ENCODE measurements at regions not wholly inside any gene's neighbourhood (a gene's known extent, or its start where the extent isn't known, plus 50 kb on each side); places are given as distances from the start of the nearest gene placed in this dataset.
"Not testable (repeated sequence)": the region's sequence is repeated elsewhere in the genome, so short reads cannot be mapped to it uniquely, and the experiment has no call there.

DNA sequence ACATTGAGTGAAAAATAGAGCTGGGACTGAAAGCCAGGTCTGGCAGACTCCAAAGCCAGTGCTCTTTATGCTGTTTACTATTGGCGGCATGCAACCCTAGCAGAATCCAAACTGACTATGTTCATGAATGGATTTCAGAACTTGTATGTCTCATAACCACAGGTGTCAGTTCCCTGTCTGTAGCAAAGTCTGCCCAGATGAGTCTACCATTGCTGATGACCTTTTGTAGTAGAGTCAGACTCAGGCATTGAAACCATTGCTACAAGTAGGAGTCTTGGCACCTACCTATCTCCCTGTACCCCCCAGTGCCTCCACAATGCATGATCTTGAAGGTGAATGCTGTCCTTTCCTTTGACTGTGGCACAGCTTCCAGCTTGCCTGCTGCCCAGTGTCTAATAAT, 157.2 kb upstream of the ROPN1 start:
- H3K36me3 ChIP-seq (ENCODE audit: insufficient read depth, insufficient read length, low read length): no peaks in the 10 kb centered on the region
- no peaks in the 10 kb centered on the region for H3K4me1 ChIP-seq (ENCODE audit: insufficient read depth, insufficient read length)
- H3K4me3 ChIP-seq (ENCODE audit: insufficient read length, low read depth): no peak overlapping the region
- no peaks in the 10 kb centered on the region for H3K9me3 ChIP-seq (ENCODE audit: insufficient read depth, low read length)
- no peak for DNase-seq (ENCODE audit: low read depth, low spot score)
- no peak for TF ChIP-seq YY1 (IDR thresholded peaks at IDR 0.05; ENCODE audit: insufficient read depth, insufficient read length)
- no peak for TF ChIP-seq ZNF274 (IDR thresholded peaks at IDR 0.05; ENCODE audit: low read depth, low read length)
- no peak for TF ChIP-seq SUZ12 (IDR thresholded peaks at IDR 0.05; ENCODE audit: extremely low read depth, insufficient read depth, insufficient read length)
- no peak overlapping the region for H3K9ac ChIP-seq (ENCODE audit: insufficient read length, low read depth)
- H3K27me3 ChIP-seq (ENCODE audit: insufficient read depth, insufficient read length): no peaks in the 10 kb centered on the region

DNA sequence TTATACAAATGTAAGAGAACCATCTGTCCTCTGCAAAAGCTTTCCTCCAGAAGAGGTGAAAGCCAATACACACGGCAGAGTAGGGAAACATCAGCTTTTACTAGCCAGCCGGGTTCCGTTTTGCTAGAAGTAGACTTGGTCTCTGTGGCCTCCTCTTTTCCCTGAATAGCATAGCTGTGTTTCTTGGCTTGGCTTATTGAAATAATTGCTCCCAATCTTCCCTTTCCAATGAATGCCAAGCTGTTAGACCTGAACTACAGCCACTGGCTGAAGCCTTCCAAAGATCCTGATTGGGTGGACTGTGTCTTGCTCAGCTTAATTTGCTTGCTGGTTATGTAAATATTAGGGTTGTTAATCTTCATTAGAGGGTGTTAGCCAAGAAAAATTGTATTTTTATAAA, 157.8 kb upstream of the ROPN1 start:
- Histone ChIP-seq H3K27me3 (ENCODE audit: insufficient read depth, insufficient read length) (no peaks in the 10 kb centered on the region), H3K36me3 (ENCODE audit: insufficient read depth, insufficient read length, low read length) (no peaks in the 10 kb centered on the region), H3K9ac (ENCODE audit: insufficient read length, low read depth) (no peak overlapping the region), H3K4me1 (ENCODE audit: insufficient read depth, insufficient read length) (no peaks in the 10 kb centered on the region), H3K4me3 (ENCODE audit: insufficient read length, low read depth) (no peak overlapping the region), H3K9me3 (ENCODE audit: insufficient read depth, low read length) (no peaks in the 10 kb centered on the region)
- DNase-seq (ENCODE audit: low read depth, low spot score): no peak
- TF ChIP-seq YY1 (IDR thresholded peaks at IDR 0.05; ENCODE audit: insufficient read depth, insufficient read length) (no peak), ZNF274 (IDR thresholded peaks at IDR 0.05; ENCODE audit: low read depth, low read length) (no peak), SUZ12 (IDR thresholded peaks at IDR 0.05; ENCODE audit: extremely low read depth, insufficient read depth, insufficient read length) (no peak)

DNA sequence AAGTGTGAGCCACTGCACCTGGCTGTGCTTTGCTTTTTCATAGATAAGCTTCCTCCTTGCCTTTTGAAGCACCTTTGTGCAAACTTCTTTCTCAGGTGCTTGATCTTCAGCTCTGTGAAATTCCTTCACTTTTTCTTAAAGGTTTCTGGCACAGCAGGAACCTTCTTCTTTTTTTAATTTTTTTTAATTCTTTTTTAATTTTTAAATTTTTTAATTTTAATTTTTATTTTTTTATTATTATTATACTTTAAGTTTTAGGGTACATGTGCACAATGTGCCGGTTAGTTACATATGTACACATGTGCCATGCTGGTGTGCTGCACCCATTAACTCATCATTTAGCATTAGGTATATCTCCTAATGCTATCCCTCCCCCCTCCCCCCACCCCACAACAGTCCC, 161.0 kb upstream of the ROPN1 start:
- not testable (repeated sequence) for DNase-seq (ENCODE audit: low read depth, low spot score); H3K9me3 ChIP-seq (ENCODE audit: insufficient read depth, low read length); H3K4me1 ChIP-seq (ENCODE audit: insufficient read depth, insufficient read length); H3K36me3 ChIP-seq (ENCODE audit: insufficient read depth, insufficient read length, low read length); H3K4me3 ChIP-seq (ENCODE audit: insufficient read length, low read depth); H3K27me3 ChIP-seq (ENCODE audit: insufficient read depth, insufficient read length); H3K9ac ChIP-seq (ENCODE audit: insufficient read length, low read depth)

DNA sequence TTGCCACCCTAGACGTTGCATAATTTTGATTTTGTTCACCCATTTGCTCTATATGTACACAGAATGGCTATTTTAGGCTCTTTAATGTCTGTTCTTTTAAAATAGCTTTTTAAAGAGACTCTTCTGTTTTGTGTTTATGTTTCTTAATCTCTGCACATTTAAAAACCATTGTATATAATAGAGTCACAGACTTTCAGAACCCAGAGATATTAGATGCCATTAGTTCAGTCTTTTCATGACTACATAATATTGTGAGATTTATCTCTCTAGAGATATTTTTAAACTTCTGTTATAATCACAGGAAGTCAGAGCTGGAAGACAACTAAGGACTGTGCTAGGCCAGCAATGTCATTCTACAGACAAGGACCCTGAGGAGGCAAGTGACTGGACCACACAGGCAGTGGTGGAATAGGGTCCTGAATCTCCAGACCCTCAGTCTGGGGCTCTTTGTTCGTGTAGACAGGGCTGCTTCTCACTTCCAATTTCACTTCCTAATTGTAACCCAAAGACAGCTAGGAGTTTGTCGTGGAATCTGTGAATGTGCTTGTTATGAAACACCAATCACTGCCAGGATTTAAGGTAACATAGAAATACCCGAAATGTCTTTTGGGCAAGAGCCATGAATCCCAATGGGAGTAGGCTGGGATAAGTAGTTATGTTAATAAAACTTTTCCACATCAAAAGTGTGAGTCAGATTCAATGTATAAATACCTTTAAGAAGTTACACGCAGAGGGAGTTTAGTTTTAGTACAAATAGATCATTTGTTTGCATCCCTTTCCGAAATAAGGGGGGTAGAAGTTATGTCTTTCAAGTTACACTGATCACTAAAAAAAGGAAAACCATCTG, 165.2 kb upstream of the ROPN1 start:
- DNase-seq (ENCODE audit: low read depth, low spot score): no peak
- H3K9ac ChIP-seq (ENCODE audit: insufficient read length, low read depth): peak overlapping the region; percentile 12
- no peaks in the 10 kb centered on the region for H3K36me3 ChIP-seq (ENCODE audit: insufficient read depth, insufficient read length, low read length)
- H3K27me3 ChIP-seq (ENCODE audit: insufficient read depth, insufficient read length): no peaks in the 10 kb centered on the region
- H3K4me3 ChIP-seq (ENCODE audit: insufficient read length, low read depth): no peak overlapping the region
- peaks cover 10% of the 10 kb centered on the region for H3K4me1 ChIP-seq (ENCODE audit: insufficient read depth, insufficient read length)
- TF ChIP-seq YY1 (IDR thresholded peaks at IDR 0.05; ENCODE audit: insufficient read depth, insufficient read length): no peak
- TF ChIP-seq SUZ12 (IDR thresholded peaks at IDR 0.05; ENCODE audit: extremely low read depth, insufficient read depth, insufficient read length): no peak
- TF ChIP-seq ZNF274 (IDR thresholded peaks at IDR 0.05; ENCODE audit: low read depth, low read length): no peak
- H3K9me3 ChIP-seq (ENCODE audit: insufficient read depth, low read length): no peaks in the 10 kb centered on the region; the same call in 1 of the 2 replicates

DNA sequence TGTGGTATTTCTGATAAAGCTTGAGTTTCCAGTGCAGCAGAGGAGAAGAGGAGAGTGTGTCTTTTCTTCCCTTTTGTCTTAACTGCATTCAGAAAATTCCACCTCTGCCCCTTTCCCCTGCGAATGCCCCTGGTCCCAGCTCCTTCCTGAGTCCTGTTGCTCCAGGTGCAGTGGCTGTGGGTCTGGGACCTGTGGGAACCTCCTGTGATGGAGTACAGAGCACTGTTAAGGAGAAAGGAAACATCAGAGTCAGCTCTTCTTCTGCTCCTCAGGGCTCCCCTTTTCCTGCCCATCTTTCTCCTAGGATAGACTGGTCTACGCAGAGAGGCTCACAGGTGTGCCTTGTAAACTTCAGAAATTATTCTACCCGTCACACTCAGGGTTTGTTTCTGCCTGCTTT, 165.8 kb upstream of the ROPN1 start:
- H3K4me1 ChIP-seq (ENCODE audit: insufficient read depth, insufficient read length): peaks cover 10% of the 10 kb centered on the region

DNA sequence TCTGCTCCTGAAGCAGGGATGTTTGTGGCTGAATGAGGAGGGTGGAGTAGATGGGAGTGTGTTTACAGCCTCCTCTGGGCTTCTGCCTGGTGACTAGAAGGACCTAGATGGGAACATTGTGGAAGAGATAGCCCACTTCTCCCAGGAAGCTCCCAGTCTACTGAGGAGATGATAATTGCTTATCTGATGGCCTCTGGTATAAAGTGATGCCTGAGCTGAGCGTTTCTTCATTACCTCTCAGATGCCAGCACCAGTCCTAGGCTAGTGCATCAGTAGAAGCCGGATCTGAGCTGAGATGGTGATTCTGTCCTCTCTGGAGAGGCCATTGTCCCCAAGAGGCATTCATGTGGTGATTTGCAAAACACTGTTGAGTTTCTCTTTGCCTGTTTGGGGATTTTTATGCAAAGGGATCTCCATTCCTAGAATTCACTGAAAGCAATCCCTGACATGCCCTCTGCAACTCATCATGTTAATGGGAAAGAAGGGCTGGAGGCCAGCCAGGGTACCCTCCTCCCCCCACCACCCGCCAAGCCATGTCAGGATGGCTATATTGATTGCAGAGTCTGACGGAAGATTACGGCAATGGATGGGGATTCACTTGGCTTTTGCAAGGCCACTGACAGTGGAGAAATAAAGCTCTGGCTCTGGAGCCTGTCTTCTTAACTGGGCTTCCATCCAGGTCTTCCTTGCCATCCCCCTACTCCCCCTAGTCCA, 166.4 kb upstream of the ROPN1 start:
- peak overlapping the region; percentile 12 for H3K9ac ChIP-seq (ENCODE audit: insufficient read length, low read depth)
- no peak overlapping the region for H3K4me3 ChIP-seq (ENCODE audit: insufficient read length, low read depth)
- peak; percentile 94 for DNase-seq (ENCODE audit: low read depth, low spot score)
- H3K27me3 ChIP-seq (ENCODE audit: insufficient read depth, insufficient read length): no peaks in the 10 kb centered on the region
- no peaks in the 10 kb centered on the region; the same call in 1 of the 2 replicates for H3K9me3 ChIP-seq (ENCODE audit: insufficient read depth, low read length)
- TF ChIP-seq ZNF274 (IDR thresholded peaks at IDR 0.05; ENCODE audit: low read depth, low read length) (no peak), YY1 (IDR thresholded peaks at IDR 0.05; ENCODE audit: insufficient read depth, insufficient read length) (peak; percentile 32)
- H3K4me1 ChIP-seq (ENCODE audit: insufficient read depth, insufficient read length): peaks cover 10% of the 10 kb centered on the region
- H3K36me3 ChIP-seq (ENCODE audit: insufficient read depth, insufficient read length, low read length): no peaks in the 10 kb centered on the region

More for the DNA sequence above, 165.8 kb upstream of the ROPN1 start:
- no peak overlapping the region for H3K4me3 ChIP-seq (ENCODE audit: insufficient read length, low read depth)
- H3K9me3 ChIP-seq (ENCODE audit: insufficient read depth, low read length): no peaks in the 10 kb centered on the region; the same call in 1 of the 2 replicates
- no peak for DNase-seq (ENCODE audit: low read depth, low spot score)
- no peaks in the 10 kb centered on the region for H3K27me3 ChIP-seq (ENCODE audit: insufficient read depth, insufficient read length)
- H3K9ac ChIP-seq (ENCODE audit: insufficient read length, low read depth): peak overlapping the region; percentile 12
- TF ChIP-seq ZNF274 (IDR thresholded peaks at IDR 0.05; ENCODE audit: low read depth, low read length): no peak
- TF ChIP-seq SUZ12 (IDR thresholded peaks at IDR 0.05; ENCODE audit: extremely low read depth, insufficient read depth, insufficient read length): no peak
- TF ChIP-seq YY1 (IDR thresholded peaks at IDR 0.05; ENCODE audit: insufficient read depth, insufficient read length): no peak
- H3K36me3 ChIP-seq (ENCODE audit: insufficient read depth, insufficient read length, low read length): no peaks in the 10 kb centered on the region

DNA sequence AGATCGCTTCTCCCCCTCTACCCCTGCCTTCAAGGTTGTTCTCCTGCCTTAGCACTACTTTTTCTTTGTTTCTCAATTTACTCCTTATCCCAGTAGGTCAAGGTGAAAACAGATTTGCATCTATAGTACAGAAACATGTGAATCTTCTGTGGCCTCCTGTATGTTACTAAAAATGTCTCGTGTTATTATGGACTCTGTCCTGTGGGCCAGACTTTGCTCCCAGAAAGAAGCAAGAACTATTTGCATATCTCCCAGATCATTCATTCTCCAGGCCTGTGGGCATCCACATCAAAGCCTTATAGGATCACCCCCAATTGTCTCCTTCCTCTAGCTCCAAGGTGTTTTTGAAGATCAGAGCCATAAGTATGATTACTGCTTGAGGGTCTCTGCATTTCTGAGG, 169.5 kb upstream of the ROPN1 start:
- TF ChIP-seq SUZ12 (IDR thresholded peaks at IDR 0.05; ENCODE audit: extremely low read depth, insufficient read depth, insufficient read length): no peak
- no peak for TF ChIP-seq YY1 (IDR thresholded peaks at IDR 0.05; ENCODE audit: insufficient read depth, insufficient read length)
- Histone ChIP-seq H3K9ac (ENCODE audit: insufficient read length, low read depth) (no peak overlapping the region), H3K9me3 (ENCODE audit: insufficient read depth, low read length) (no peaks in the 10 kb centered on the region), H3K4me1 (ENCODE audit: insufficient read depth, insufficient read length) (peaks cover 10% of the 10 kb centered on the region), H3K36me3 (ENCODE audit: insufficient read depth, insufficient read length, low read length) (no peaks in the 10 kb centered on the region), H3K4me3 (ENCODE audit: insufficient read length, low read depth) (no peak overlapping the region), H3K27me3 (ENCODE audit: insufficient read depth, insufficient read length) (no peaks in the 10 kb centered on the region)
- no peak for DNase-seq (ENCODE audit: low read depth, low spot score)
